ENCODE measurements at regions not wholly inside any gene's neighbourhood (a gene's known extent, or its start where the extent isn't known, plus 50 kb on each side); places are given as distances from the start of the nearest gene placed in this dataset.

GRCh38 chr2:221096706-221097567, 475.2 kb downstream of the EPHA4 start:
- ATAC-seq, result peak; percentile 61
- no TSS peak for BruUV-seq (replicated peaks)

GRCh38 chr2:221097568-221097915, 474.6 kb downstream of the EPHA4 start:
- Histone ChIP-seq H3K9me2 (replicated peaks; ENCODE audit: low read length) (no peaks in the 10 kb centered on the region), H3K27me3 (ENCODE audit: low read length) (no peaks in the 10 kb centered on the region), H3K4me1 (ENCODE audit: insufficient read depth, low read length) (peaks cover 19% of the 10 kb centered on the region), H3K9me3 (ENCODE audit: low read length) (no peaks in the 10 kb centered on the region), H3K9ac (ENCODE audit: low read length) (no peak overlapping the region), H2AFZ (ENCODE audit: low read length) (no peak overlapping the region), H3F3A (ENCODE audit: low read length, unreplicated experiment) (no peaks in the 10 kb centered on the region), H3K27ac (ENCODE audit: low read length) (peak overlapping the region; percentile 18; the same call in 1 of the 2 replicates), H3K36me3 (ENCODE audit: low read depth, low read length) (no peaks in the 10 kb centered on the region), H3K4me2 (ENCODE audit: low read length) (peak overlapping the region; percentile 56), H3K79me2 (ENCODE audit: low read length) (no peaks in the 10 kb centered on the region), H3K4me3 (ENCODE audit: low read length) (no peak overlapping the region), H4K20me1 (ENCODE audit: low read length) (no peaks in the 10 kb centered on the region)
- CTCF ChIA-PET, result no interaction called here
- POLR2A ChIA-PET (ENCODE audit: unreplicated experiment), result no interaction called here
- no TSS peak for BruUV-seq (replicated peaks)
- DNase-seq (peak; percentile 80), ATAC-seq (peak; percentile 92)
- intact Hi-C loops (cut with micrococcal nuclease), result no loop called here
- TF ChIP-seq EZH2phosphoT487 (IDR thresholded peaks at IDR 0.05; ENCODE audit: borderline replicate concordance, low read length) (no peak), EZH2 (IDR thresholded peaks at IDR 0.05; ENCODE audit: low read length, unreplicated experiment) (no peak), CTCF (conservative IDR thresholded peaks at IDR 0.05; ENCODE audit: low read depth, low read length) (no peak)

More at GRCh38 chr2:221096706-221097567, 475.2 kb downstream of the EPHA4 start:
- H3K9me2 ChIP-seq (replicated peaks; ENCODE audit: low read length), result no peaks in the 10 kb centered on the region
- H3K27ac ChIP-seq (ENCODE audit: low read length), result peak overlapping the region; percentile 18; the same call in 1 of the 2 replicates
- CTCF ChIA-PET, result no interaction called here
- no peak overlapping the region for H3K9ac ChIP-seq (ENCODE audit: low read length)
- H3K4me3 ChIP-seq (ENCODE audit: low read length), result no peak overlapping the region
- intact Hi-C loops (cut with micrococcal nuclease), result no loop called here
- no peaks in the 10 kb centered on the region for H3K36me3 ChIP-seq (ENCODE audit: low read depth, low read length)
- H3K79me2 ChIP-seq (ENCODE audit: low read length), result no peaks in the 10 kb centered on the region
- no peaks in the 10 kb centered on the region for H4K20me1 ChIP-seq (ENCODE audit: low read length)
- H2AFZ ChIP-seq (ENCODE audit: low read length), result no peak overlapping the region
- TF ChIP-seq EZH2phosphoT487 (IDR thresholded peaks at IDR 0.05; ENCODE audit: borderline replicate concordance, low read length), result no peak
- TF ChIP-seq CTCF (conservative IDR thresholded peaks at IDR 0.05; ENCODE audit: low read depth, low read length), result no peak
- TF ChIP-seq EZH2 (IDR thresholded peaks at IDR 0.05; ENCODE audit: low read length, unreplicated experiment), result no peak
- peak; percentile 42 for DNase-seq
- no peaks in the 10 kb centered on the region for H3K9me3 ChIP-seq (ENCODE audit: low read length)
- H3K4me2 ChIP-seq (ENCODE audit: low read length), result peak overlapping the region; percentile 56
- H3K27me3 ChIP-seq (ENCODE audit: low read length), result no peaks in the 10 kb centered on the region
- H3K4me1 ChIP-seq (ENCODE audit: insufficient read depth, low read length), result peaks cover 19% of the 10 kb centered on the region
- no peaks in the 10 kb centered on the region for H3F3A ChIP-seq (ENCODE audit: low read length, unreplicated experiment)
- POLR2A ChIA-PET (ENCODE audit: unreplicated experiment), result interaction anchor here (0.6 kb wide), 1 partner anchor 478 kb away, joined by 4 read pairs; no protein-coding TSS in a partner anchor

- TF ChIP-seq EZH2 (IDR thresholded peaks at IDR 0.05; ENCODE audit: low read length, unreplicated experiment), result no peak
- no peak for TF ChIP-seq EZH2phosphoT487 (IDR thresholded peaks at IDR 0.05; ENCODE audit: borderline replicate concordance, low read length)
- Histone ChIP-seq H3K9me3 (ENCODE audit: low read length) (no peaks in the 10 kb centered on the region), H3K79me2 (ENCODE audit: low read length) (no peaks in the 10 kb centered on the region), H3K4me3 (ENCODE audit: low read length) (no peak overlapping the region), H3K27ac (ENCODE audit: low read length) (no peak overlapping the region), H3K4me2 (ENCODE audit: low read length) (no peak overlapping the region), H2AFZ (ENCODE audit: low read length) (no peak overlapping the region), H3K4me1 (ENCODE audit: insufficient read depth, low read length) (peaks cover 19% of the 10 kb centered on the region), H3F3A (ENCODE audit: low read length, unreplicated experiment) (no peaks in the 10 kb centered on the region), H3K9ac (ENCODE audit: low read length) (no peak overlapping the region), H4K20me1 (ENCODE audit: low read length) (no peaks in the 10 kb centered on the region), H3K36me3 (ENCODE audit: low read depth, low read length) (no peaks in the 10 kb centered on the region), H3K27me3 (ENCODE audit: low read length) (no peaks in the 10 kb centered on the region), H3K9me2 (replicated peaks; ENCODE audit: low read length) (no peaks in the 10 kb centered on the region)
- CTCF ChIA-PET, result no interaction called here
- intact Hi-C loops (cut with micrococcal nuclease), result no loop called here
- POLR2A ChIA-PET (ENCODE audit: unreplicated experiment), result no interaction called here
- BruUV-seq (replicated peaks), result no TSS peak
- no peak for DNase-seq
- no peak for ATAC-seq
Observed at GRCh38 chr2:221097949-221098348, 474.2 kb downstream of the EPHA4 start.
